BE2C (cell line): ENCODE measurements at regions not wholly inside any gene's neighbourhood (a gene's known extent, or its start where the extent isn't known, plus 50 kb on each side); places are given as distances from the start of the nearest gene placed in this dataset.

Experiments
- DNase-seq: peaks from one replicate; pipeline ENCODE4 v3.0.0-alpha.2; 2020
- H3K27me3 ChIP-seq: fragments of 250-450 bp; sonication (Bioruptor Pico); 2 replicates; pipeline ENCODE4 v1.5.1; 2020; ENCODE audit warnings: mild to moderate bottlenecking
- H3K36me3 ChIP-seq: fragments of 250-450 bp; sonication (Bioruptor Pico); 2 replicates; pipeline ENCODE4 v1.5.1; 2020; ENCODE audit warnings: mild to moderate bottlenecking
- H3K4me1 ChIP-seq: fragments of 250-450 bp; sonication (Bioruptor Pico); 2 replicates; pipeline ENCODE4 v1.5.1; 2020
- H3K4me3 ChIP-seq: 2 replicates; pipeline ENCODE4 v1.5.1; 2011; ENCODE audit warnings: low read depth, low read length
- H3K9me3 ChIP-seq: fragments of 250-450 bp; sonication (Bioruptor Pico); 2 replicates; pipeline ENCODE4 v1.5.1; 2020
- TF ChIP-seq, protein P1 (sequence below): IDR thresholded peaks from 2 replicates; pipeline ENCODE4 v1.5.1; 2012; ENCODE audit warnings: mild to moderate bottlenecking, low read depth, low read length

DNA sequence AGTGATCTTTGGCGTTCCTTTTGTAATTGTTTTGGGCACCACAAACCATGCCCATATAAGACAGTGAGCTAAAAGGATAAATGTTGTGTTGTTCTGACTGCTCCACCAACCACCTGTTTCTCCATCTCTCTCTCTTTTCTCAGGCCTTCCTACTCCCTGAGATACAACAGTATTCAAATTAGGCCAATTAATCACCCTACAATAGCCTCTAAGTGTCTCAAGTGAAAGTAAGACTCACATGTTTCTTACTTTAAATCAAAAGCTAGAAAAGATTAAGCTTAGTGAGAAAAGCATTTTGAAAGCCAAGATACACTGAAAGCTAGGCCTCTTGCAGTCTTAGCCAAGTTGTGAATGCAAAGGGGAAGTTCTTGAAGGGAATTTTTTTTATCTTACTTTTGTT, 268.8 kb upstream of the NREP start:
- H3K4me3 ChIP-seq, result no peak overlapping the region
- TF ChIP-seq, protein P1, sequence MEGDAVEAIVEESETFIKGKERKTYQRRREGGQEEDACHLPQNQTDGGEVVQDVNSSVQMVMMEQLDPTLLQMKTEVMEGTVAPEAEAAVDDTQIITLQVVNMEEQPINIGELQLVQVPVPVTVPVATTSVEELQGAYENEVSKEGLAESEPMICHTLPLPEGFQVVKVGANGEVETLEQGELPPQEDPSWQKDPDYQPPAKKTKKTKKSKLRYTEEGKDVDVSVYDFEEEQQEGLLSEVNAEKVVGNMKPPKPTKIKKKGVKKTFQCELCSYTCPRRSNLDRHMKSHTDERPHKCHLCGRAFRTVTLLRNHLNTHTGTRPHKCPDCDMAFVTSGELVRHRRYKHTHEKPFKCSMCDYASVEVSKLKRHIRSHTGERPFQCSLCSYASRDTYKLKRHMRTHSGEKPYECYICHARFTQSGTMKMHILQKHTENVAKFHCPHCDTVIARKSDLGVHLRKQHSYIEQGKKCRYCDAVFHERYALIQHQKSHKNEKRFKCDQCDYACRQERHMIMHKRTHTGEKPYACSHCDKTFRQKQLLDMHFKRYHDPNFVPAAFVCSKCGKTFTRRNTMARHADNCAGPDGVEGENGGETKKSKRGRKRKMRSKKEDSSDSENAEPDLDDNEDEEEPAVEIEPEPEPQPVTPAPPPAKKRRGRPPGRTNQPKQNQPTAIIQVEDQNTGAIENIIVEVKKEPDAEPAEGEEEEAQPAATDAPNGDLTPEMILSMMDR, result no peak

DNA sequence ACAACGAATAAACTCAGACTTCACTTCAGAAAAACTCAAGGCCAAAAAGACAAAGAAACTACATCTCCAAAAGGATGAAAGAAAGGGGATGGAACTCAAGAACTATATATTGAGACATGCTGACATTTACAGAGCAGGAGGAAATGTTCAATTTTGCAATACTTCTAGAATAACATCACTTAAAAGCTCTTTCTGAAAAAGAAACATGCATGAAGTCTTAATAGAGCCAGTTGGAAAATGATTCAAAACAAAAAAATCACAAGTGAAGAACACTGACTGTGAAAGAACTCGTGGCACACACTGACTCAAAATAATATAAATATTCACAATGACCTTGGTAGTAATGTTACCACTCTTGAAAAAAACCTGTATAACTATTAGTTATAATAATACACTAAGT, 267.8 kb upstream of the NREP start:
- Histone ChIP-seq H3K27me3 (no peaks in the 10 kb centered on the region), H3K4me1 (no peaks in the 10 kb centered on the region), H3K4me3 (no peak overlapping the region), H3K9me3 (no peaks in the 10 kb centered on the region), H3K36me3 (no peaks in the 10 kb centered on the region)
- DNase-seq, result no peak
- TF ChIP-seq, protein P1, result no peak

More for the DNA sequence above, 268.8 kb upstream of the NREP start:
- Histone ChIP-seq H3K27me3 (no peaks in the 10 kb centered on the region), H3K4me1 (no peaks in the 10 kb centered on the region), H3K9me3 (no peaks in the 10 kb centered on the region), H3K36me3 (no peaks in the 10 kb centered on the region)
- DNase-seq, result no peak

DNA sequence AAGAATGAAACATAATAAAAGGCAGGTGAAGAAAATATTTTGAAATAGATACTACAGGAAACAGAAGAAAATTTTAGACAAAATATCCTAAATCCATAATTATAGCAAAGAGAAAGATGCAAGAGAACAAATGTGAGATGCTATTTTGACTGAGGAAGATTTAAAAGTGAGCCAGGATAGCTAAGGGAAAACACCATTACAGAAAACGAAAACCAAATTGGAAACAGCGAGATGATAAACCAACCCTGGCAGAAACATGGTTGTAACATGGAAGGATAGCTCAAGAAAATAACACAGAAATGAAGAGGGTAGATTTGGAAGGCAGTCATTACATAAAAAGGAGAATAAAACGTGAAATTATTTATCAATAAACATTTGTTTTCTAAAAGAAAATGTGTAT, 267.2 kb upstream of the NREP start:
- no peaks in the 10 kb centered on the region for H3K4me1 ChIP-seq
- TF ChIP-seq, protein P1, result no peak
- no peaks in the 10 kb centered on the region for H3K27me3 ChIP-seq
- H3K9me3 ChIP-seq, result no peaks in the 10 kb centered on the region
- DNase-seq, result no peak
- no peak overlapping the region for H3K4me3 ChIP-seq
- H3K36me3 ChIP-seq, result no peaks in the 10 kb centered on the region

DNA sequence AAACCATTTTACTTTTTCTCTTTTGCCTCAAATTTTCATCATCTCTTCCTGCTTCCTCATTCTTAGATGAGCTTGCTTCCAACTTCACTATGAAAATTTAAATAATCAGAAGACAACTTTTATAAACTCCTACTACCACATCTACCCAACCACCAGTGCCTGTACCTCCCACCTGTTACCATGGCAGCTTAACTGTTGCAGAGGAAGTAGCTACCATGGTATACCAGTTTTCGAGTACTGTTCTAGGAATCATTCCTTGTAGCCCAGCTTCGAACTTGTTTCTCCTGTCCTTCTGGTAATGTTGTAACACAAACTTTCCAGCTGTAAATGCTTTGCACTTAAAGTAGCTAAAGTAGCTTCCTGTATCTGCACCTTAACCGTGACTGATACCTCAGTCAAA, 266.8 kb upstream of the NREP start:
- TF ChIP-seq, protein P1, result no peak
- no peak overlapping the region for H3K4me3 ChIP-seq
- H3K36me3 ChIP-seq, result no peaks in the 10 kb centered on the region
- H3K4me1 ChIP-seq, result no peaks in the 10 kb centered on the region
- no peaks in the 10 kb centered on the region for H3K9me3 ChIP-seq
- DNase-seq, result no peak
- no peaks in the 10 kb centered on the region for H3K27me3 ChIP-seq

DNA sequence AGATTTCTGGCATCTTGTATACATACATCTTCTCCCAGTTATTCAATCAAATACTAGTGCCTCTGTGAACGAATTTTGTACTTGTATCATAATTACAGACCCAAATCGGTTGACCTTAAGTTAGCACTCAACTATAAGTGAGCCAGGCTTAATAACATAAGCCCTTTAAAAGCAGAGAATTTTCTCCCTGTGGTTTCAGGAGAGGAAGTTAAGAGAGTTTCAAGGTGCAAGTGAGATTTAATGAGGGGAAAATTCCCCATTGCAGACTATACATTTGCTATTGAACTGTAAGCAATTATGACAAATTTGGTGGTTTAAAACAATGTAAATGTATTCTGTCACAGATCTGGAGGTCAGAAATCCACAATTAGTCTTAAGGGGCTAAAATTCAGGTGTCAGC, 261.9 kb upstream of the NREP start:
- Histone ChIP-seq H3K27me3 (no peaks in the 10 kb centered on the region), H3K4me1 (no peaks in the 10 kb centered on the region; the same call in none of the 2 replicates), H3K9me3 (no peaks in the 10 kb centered on the region), H3K4me3 (no peak overlapping the region), H3K36me3 (no peaks in the 10 kb centered on the region)
- TF ChIP-seq, protein P1, result no peak
- no peak for DNase-seq

DNA sequence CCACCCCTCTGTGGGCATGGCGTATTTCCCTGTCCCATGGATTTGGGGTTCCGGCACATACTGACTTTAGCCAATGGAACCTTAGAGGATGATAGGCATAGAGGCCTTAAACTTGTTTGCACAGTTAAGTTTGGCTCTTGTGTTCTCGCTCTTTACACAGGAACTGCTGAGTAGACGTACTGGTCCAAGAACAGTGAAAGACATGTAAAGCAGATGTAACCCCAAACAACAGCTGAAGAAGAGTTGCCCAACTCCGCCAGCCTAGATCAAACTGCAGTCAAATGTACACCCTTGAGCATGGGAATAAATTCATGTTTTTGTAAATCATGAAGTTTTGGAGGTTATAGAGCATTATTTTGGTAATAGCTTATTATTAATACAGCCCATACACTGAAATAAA, 260.0 kb upstream of the NREP start:
- TF ChIP-seq, protein P1, result no peak
- no peak overlapping the region for H3K4me3 ChIP-seq
- H3K4me1 ChIP-seq, result peaks cover 9% of the 10 kb centered on the region
- no peaks in the 10 kb centered on the region for H3K27me3 ChIP-seq
- DNase-seq, result no peak
- H3K9me3 ChIP-seq, result no peaks in the 10 kb centered on the region
- H3K36me3 ChIP-seq, result no peaks in the 10 kb centered on the region
